ENCODE measurements at regions not wholly inside any gene's neighbourhood (a gene's known extent, or its start where the extent isn't known, plus 50 kb on each side); places are given as distances from the start of the nearest gene placed in this dataset.

DNA sequence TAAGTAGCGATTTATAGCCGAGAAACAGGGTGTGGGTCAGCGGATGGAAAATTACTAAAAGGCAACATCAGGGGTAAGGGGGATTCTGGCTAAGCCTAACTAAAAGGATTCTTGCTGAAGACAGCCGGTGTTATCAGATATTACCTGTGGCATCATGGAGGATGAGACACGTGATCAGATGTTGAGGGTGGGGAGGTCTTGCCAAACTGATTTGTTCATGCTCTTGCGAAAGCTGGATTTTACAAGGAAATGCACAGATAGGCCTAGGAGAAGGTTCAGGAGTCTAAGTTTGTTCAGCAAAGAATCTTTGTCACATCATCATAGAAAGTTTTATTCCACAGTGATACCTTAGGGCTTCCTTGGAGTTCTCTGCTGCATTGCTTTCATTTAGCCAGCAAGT lies 396.8 kb upstream of the TBL1XR1 start:
- TF ChIP-seq, protein P1, sequence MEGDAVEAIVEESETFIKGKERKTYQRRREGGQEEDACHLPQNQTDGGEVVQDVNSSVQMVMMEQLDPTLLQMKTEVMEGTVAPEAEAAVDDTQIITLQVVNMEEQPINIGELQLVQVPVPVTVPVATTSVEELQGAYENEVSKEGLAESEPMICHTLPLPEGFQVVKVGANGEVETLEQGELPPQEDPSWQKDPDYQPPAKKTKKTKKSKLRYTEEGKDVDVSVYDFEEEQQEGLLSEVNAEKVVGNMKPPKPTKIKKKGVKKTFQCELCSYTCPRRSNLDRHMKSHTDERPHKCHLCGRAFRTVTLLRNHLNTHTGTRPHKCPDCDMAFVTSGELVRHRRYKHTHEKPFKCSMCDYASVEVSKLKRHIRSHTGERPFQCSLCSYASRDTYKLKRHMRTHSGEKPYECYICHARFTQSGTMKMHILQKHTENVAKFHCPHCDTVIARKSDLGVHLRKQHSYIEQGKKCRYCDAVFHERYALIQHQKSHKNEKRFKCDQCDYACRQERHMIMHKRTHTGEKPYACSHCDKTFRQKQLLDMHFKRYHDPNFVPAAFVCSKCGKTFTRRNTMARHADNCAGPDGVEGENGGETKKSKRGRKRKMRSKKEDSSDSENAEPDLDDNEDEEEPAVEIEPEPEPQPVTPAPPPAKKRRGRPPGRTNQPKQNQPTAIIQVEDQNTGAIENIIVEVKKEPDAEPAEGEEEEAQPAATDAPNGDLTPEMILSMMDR (IDR thresholded peaks at IDR 0.05; ENCODE audit: low read depth, low read length, missing control alignments) = no peak
- DNase-seq (ENCODE audit: extremely low read depth, low read depth) = no peak
- no peak overlapping the region for H3K4me3 ChIP-seq (replicated peaks; ENCODE audit: low read depth, low read length)

DNA sequence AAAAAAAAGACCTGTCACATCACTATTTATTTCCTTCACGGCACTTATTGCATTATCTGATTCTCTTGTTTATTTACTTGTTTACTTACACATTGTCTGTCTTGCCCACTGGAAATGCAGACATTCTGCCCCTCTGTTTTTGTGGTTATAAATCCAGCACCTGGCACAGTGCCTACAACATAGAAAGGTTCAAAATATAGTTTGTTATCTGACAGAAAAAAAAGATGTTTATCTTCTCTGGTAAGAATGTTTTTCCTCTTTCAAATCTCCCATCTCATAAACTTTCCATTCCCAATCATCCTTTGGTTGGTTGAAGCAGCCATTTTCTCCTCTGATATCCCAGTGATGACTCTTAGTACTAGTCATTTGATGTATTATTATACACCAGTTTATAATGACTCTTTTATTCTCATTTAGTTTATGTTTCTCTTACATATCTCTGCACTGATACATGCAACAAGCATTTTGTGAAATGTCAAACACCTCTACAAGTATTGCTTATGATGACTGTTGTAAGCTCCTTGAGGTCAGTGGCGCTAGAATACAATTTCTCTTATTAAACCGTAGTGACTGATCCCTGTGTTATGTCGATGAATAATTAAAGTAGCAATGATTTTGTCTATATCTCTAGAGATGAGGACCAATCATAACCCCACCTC lies 398.4 kb upstream of the TBL1XR1 start:
- DNase-seq (ENCODE audit: extremely low read depth, low read depth) = no peak
- TF ChIP-seq, protein P1 (IDR thresholded peaks at IDR 0.05; ENCODE audit: low read depth, low read length, missing control alignments) = no peak
- H3K4me3 ChIP-seq (replicated peaks; ENCODE audit: low read depth, low read length) = no peak overlapping the region

DNA sequence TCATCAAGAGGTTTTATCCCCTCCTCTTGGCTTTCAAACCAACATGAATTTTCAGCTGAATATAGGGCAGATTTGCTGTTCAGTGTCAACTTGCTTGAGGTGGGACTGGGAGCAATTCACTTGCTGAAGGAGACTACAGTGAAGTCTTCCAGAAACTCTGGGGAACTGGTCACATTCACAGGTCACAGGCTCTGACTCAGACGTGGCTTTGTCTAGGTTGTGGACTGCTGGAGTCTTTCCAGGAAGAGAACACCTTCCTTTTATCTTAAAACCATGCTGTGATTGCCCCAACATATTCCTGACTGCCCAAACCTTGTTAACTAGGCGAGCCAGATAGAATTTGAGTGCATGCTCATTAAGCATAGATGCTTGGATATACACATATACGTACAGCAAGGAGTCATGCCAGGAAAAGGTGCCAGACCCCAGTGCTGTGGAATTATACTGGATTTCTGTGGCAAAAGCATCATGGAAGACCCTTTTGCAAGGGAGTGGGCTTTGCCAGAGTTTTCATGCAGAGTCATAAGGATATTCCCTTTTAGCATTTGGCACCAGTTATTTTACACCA lies 399.1 kb upstream of the TBL1XR1 start:
- DNase-seq (ENCODE audit: extremely low read depth, low read depth) = no peak
- TF ChIP-seq, protein P1 (IDR thresholded peaks at IDR 0.05; ENCODE audit: low read depth, low read length, missing control alignments) = no peak
- no peak overlapping the region for H3K4me3 ChIP-seq (replicated peaks; ENCODE audit: low read depth, low read length)

DNA sequence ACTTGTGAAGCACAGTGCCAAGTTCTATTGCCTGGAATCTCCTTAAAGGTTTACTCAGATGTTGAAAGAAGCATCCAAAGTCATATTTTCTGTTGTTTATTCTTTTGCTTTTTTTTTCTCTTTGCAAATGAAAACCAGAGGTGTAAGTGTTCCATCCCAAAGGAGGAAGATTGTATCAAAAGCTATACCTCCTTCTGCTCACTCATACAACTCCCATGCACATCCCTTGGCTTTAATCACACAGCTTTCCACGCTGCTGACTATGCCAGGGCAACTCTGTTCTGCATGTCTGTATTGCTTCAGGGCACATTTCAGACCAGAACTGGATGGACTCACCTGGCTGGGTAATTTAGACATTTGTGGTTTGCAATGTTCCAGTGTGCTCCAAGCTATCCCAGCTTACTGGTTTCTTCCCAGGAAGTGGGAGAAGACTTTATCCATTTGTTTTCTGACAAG lies 399.6 kb upstream of the TBL1XR1 start:
- TF ChIP-seq, protein P1 (IDR thresholded peaks at IDR 0.05; ENCODE audit: low read depth, low read length, missing control alignments) = no peak
- no peak overlapping the region for H3K4me3 ChIP-seq (replicated peaks; ENCODE audit: low read depth, low read length)
- DNase-seq (ENCODE audit: extremely low read depth, low read depth) = no peak

DNA sequence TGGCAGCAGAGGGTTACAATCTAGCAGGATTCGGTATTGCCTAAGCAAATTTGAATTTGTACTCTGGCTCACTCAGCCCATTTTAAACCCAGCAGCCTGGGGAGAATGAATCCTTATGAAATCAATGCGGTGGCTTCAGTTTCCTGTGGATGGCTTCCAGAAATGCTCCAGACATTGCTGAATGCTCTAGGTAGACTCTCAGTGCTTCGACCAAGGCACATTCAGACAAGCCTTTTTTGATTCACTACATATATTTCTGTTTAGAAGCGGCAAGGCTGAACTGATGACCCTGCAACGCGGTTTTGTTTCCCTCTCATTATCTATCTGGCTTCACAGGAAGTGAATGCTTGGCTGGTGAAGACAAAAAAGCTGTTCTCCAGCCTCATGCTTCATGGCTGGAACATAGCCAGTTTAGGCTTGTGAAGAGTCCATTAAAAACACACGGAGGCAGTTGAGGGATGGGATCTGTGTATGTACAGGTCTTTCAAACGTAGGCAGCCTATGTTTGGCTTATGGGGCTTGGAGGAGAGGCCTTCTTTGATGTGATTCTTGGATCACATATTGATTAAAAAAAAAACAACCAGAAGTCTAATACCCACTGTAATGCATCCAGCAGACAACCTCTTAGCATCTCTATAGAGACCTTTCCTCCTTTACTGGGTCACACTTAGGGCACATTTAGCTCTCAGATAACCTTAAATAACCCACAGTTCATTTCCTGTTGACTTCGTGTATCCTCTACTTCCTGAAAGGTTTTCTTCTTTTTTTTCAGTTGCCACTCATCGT lies 400.2 kb upstream of the TBL1XR1 start:
- no peak overlapping the region for H3K4me3 ChIP-seq (replicated peaks; ENCODE audit: low read depth, low read length)
- DNase-seq (ENCODE audit: extremely low read depth, low read depth) = peak; percentile 61
- TF ChIP-seq, protein P1 (IDR thresholded peaks at IDR 0.05; ENCODE audit: low read depth, low read length, missing control alignments) = no peak

DNA sequence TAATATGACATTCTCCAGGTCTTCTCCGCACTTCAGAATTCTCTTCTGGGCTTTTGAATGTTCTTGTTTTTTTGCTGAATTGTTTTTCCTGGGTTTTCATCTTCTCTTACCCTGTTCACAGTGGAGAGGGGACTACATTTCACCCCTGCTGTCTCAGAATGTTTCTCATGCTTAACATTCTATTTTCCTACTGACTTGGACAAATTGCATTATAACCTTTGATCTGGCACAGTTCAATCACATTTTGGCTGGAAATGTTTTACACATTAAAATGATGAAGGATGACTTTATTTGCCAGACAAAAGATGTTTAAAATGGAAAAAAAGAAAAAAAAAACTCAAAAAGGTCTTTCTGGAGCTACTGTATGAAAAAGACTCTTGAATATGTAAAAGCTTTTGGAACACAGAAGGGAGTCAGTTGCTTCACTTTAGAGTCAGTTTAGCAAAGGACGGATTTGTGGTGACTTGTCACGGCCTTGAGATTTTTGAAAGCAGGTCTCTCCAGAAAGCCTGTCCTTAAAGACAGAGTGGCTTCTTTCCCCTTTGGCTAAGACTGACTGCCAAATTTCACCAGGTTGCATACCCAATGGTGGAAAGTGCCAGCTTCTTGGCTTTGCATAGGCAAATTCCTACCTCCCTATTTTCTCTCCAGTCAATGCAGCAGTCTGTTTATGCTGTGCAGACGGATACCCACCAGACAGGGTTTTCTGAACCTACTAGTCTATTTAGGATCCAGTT lies 401.0 kb upstream of the TBL1XR1 start:
- TF ChIP-seq, protein P1 (IDR thresholded peaks at IDR 0.05; ENCODE audit: low read depth, low read length, missing control alignments) = no peak
- H3K4me3 ChIP-seq (replicated peaks; ENCODE audit: low read depth, low read length) = no peak overlapping the region
- DNase-seq (ENCODE audit: extremely low read depth, low read depth) = no peak

Data from HFF-Myc (cell line).